Epithelial cell of esophagus (primary cell): ENCODE measurements at regions not wholly inside any gene's neighbourhood (a gene's known extent, or its start where the extent isn't known, plus 50 kb on each side); places are given as distances from the start of the nearest gene placed in this dataset.

Source experiments
- DNase-seq: peaks from one replicate; pipeline ENCODE4 v3.0.0; 2010; ENCODE audit warnings: low read depth
- H3K4me3 ChIP-seq: 2 replicates; pipeline ENCODE4 v1.5.1; 2011; ENCODE audit warnings: mild to moderate bottlenecking, low read length, control low read depth
- TF ChIP-seq, protein P1 (sequence below): IDR thresholded peaks from 2 replicates; pipeline ENCODE4 v1.5.1; 2011; ENCODE audit warnings: low read depth, mild to moderate bottlenecking, low read length, control low read depth, inconsistent platforms; ENCODE audit not compliant: insufficient read depth; ENCODE audit errors: missing control alignments

DNA sequence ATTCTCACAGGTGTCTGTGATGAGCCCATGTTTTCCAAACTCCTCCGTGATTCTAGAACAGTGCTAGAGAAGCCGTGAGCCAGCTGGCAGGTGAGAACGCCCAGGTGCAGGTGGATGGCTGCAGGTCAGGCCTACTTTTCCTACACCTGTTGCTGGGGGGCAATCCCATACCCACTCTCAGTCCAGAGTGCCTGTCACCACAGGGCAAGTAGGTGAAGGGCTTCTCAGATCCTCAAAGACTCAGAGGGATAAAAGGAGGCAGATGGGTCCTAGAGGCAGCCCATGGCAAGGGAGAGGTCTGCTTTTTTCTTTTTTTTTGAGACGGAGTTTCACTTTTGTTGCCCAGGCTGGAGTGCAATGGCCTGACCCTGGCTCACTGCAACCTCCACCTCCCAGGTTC lies 50.7 kb upstream of the H6PD start:
- peak overlapping the region; percentile 94 for H3K4me3 ChIP-seq
- DNase-seq, result no peak
- TF ChIP-seq, protein P1, sequence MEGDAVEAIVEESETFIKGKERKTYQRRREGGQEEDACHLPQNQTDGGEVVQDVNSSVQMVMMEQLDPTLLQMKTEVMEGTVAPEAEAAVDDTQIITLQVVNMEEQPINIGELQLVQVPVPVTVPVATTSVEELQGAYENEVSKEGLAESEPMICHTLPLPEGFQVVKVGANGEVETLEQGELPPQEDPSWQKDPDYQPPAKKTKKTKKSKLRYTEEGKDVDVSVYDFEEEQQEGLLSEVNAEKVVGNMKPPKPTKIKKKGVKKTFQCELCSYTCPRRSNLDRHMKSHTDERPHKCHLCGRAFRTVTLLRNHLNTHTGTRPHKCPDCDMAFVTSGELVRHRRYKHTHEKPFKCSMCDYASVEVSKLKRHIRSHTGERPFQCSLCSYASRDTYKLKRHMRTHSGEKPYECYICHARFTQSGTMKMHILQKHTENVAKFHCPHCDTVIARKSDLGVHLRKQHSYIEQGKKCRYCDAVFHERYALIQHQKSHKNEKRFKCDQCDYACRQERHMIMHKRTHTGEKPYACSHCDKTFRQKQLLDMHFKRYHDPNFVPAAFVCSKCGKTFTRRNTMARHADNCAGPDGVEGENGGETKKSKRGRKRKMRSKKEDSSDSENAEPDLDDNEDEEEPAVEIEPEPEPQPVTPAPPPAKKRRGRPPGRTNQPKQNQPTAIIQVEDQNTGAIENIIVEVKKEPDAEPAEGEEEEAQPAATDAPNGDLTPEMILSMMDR, result no peak

DNA sequence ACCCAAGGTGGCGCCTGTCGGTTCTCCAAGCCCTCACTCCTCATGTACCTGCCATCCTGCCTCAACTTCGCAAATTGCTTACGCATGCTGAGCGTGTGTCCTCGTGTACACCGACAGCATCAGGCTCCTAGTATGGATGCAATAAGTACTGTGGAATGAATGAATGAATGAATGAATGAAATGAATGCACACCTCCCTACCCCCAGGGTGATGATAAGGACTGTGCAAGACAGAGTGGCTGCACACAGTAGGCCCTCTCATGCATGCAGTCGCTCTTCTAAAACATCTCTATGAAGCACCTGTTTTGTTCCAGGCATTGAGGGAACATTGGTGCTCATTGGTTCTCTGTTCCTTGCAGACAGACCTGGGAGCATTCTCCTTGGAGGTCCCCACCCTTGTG lies 49.8 kb upstream of the H6PD start:
- no peak overlapping the region for H3K4me3 ChIP-seq
- DNase-seq, result no peak
- TF ChIP-seq, protein P1, result no peak
